Kidney epithelial cell (primary cell): ENCODE measurements at regions not wholly inside any gene's neighbourhood (a gene's known extent, or its start where the extent isn't known, plus 50 kb on each side); places are given as distances from the start of the nearest gene placed in this dataset.

ENCODE experiments used
- DNase-seq: peaks from one replicate; pipeline ENCODE4 v3.0.0-alpha.2; 2010; ENCODE audit warnings: low read depth
- H3K27me3 ChIP-seq: 2 replicates; pipeline ENCODE4 v1.6.0; 2011; ENCODE audit warnings: low read length; ENCODE audit not compliant: control insufficient read depth, insufficient read depth
- H3K36me3 ChIP-seq: 2 replicates; pipeline ENCODE4 v1.5.1; 2011; ENCODE audit warnings: low read length; ENCODE audit not compliant: control insufficient read depth, insufficient read depth
- H3K4me3 ChIP-seq: 2 replicates; pipeline ENCODE4 v1.5.1; 2011; ENCODE audit warnings: low read depth, mild to moderate bottlenecking, control low read depth, low read length
- TF ChIP-seq, protein P1 (sequence below): IDR thresholded peaks from 2 replicates; pipeline ENCODE4 v1.5.1; 2011; ENCODE audit warnings: mild to moderate bottlenecking, moderate library complexity, low read length, control low read depth, inconsistent platforms; ENCODE audit not compliant: insufficient read depth, poor library complexity, severe bottlenecking

DNA sequence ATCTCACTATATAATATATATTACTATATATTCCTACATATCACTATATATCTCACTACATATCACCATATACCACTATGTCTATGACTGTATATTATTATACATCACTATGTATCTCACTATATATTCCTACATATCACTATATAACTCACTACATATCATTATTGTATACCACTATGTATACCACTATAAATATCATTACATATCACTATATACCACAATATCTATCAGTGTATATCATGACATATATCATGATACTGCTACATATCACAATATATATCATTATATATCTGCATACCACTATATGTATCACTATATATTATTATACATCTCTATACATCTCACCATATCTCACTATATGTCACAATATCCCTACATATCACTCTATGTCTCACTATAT lies 121.5 kb downstream of the ASCL4 start:
- Histone ChIP-seq H3K36me3 (no peaks in the 10 kb centered on the region), H3K27me3 (no peaks in the 10 kb centered on the region), H3K4me3 (no peak overlapping the region)
- DNase-seq, result no peak
- TF ChIP-seq, protein P1, sequence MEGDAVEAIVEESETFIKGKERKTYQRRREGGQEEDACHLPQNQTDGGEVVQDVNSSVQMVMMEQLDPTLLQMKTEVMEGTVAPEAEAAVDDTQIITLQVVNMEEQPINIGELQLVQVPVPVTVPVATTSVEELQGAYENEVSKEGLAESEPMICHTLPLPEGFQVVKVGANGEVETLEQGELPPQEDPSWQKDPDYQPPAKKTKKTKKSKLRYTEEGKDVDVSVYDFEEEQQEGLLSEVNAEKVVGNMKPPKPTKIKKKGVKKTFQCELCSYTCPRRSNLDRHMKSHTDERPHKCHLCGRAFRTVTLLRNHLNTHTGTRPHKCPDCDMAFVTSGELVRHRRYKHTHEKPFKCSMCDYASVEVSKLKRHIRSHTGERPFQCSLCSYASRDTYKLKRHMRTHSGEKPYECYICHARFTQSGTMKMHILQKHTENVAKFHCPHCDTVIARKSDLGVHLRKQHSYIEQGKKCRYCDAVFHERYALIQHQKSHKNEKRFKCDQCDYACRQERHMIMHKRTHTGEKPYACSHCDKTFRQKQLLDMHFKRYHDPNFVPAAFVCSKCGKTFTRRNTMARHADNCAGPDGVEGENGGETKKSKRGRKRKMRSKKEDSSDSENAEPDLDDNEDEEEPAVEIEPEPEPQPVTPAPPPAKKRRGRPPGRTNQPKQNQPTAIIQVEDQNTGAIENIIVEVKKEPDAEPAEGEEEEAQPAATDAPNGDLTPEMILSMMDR, result no peak

DNA sequence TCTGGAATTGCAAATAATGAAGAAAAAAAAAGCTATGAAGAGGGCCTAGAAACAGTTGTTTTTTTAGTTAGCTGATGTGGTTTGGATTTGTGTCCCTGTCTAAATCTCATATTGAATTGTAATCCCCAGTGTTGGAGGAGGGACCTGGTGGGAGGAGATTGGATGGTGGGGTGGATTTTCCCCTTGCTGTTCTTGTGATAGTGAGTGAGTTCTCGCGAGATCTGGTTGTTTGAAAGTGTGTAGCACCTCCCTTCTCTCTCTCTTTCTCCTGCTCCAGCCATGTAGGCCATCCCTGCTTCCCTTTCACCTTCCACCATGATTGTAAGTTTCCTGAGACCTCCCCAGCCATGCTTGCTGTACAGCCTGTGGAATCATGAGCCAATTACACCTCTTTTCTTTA lies 126.1 kb downstream of the ASCL4 start:
- H3K4me3 ChIP-seq, result no peak overlapping the region
- no peak for DNase-seq
- no peaks in the 10 kb centered on the region for H3K36me3 ChIP-seq
- peaks cover 6% of the 10 kb centered on the region for H3K27me3 ChIP-seq
- TF ChIP-seq, protein P1, result no peak

DNA sequence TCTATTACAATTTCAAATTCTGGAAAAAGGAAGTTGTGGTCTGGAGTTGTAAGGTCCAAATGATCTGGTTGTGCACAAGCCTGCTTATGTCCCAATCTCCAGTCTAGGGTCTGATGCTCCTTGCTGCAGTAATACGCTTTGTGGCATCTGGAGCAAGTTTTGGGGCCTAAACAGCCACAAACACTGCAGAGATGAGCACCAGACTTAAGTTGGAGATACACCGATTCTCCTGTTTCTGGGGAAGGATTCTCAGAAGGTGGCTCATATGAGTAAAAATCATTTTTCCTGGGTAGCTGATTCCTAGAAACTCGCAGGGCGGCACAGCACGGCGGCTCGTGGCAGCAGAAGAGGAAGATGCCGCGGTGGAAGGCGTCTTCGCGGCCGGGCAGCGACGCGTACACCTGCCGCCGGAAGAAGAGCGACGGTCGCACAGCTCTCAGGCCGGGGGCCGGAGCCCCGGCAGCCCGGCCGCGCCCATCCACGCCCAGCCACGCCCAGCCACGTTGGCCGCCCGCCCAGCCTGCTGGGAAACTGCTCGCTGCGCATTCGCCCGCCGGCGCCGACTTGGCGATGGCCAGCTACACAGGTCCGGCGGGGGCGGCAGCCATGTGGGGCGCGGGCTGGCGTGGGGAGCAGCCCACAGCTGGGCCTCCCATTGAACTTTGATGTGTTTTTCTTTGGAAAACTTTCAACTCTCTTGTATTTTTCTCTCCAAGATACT lies 129.0 kb downstream of the ASCL4 start:
- Histone ChIP-seq H3K36me3 (no peaks in the 10 kb centered on the region), H3K27me3 (peaks cover 9% of the 10 kb centered on the region), H3K4me3 (peak overlapping the region; percentile 19)
- TF ChIP-seq, protein P1, result no peak
- no peak for DNase-seq

DNA sequence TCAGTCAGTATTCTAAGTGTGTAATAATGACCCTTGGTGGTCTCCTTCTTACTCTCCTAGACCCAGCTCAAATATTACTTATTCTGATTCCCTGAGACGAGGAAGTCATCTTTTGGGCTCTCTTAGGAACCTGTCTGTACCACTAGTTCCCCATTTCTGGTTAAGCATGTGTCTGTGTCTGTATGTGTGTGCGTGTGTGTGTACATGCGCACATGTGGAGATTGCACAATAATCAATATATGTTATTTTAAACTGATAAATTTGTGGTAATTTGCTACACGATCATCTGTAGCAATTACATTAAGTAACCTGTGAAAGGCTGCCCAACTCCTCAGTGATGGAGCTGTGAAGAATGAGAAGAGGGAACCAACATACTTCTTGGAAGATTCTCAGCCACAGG lies 132.2 kb downstream of the ASCL4 start:
- Histone ChIP-seq H3K4me3 (no peak overlapping the region), H3K36me3 (no peaks in the 10 kb centered on the region), H3K27me3 (peaks cover 9% of the 10 kb centered on the region)
- no peak for DNase-seq
- TF ChIP-seq, protein P1, result no peak

DNA sequence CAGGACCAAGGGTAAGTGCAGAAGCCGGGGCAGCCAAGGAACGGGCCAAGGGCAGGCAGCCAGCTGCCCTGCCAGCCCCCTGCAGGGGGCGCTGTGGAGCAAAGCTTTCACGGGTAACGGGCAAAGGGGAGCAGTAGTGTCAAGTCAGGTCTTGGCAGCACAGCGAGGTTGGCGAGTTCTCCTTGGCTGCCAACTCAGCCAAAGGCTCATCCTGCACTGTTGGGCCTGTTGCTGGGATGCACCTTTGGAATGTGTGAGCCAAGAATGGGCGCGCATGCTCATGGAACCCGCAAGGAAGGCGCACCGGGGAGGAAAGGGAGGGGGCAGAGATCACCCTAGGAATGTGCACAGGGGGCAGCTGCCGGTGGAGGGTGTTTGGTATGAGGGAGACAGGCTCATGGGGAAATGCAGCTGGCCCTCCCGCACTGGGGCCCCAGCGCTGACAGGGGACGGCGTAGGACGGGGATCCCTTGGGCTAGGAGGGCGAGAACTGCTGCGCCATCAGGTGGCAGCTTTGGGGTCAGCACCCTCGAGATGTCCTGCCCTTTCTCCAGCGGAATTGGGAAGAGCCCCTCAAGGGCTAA lies 138.0 kb downstream of the ASCL4 start:
- TF ChIP-seq, protein P1, result peak; percentile 59
- Histone ChIP-seq H3K36me3 (no peaks in the 10 kb centered on the region), H3K4me3 (no peak overlapping the region), H3K27me3 (peaks cover 3% of the 10 kb centered on the region)
- DNase-seq, result no peak
